H1 (cell line): ENCODE measurements at regions not wholly inside any gene's neighbourhood (a gene's known extent, or its start where the extent isn't known, plus 50 kb on each side); places are given as distances from the start of the nearest gene placed in this dataset.

Experiments used
- CHD2 ChIP-seq: IDR thresholded peaks from 2 replicates; pipeline ENCODE4 v1.6.1; 2012; ENCODE audit warnings: low read length, improper control_type of control experiment
- CHD7 ChIP-seq: fragments of 300-600 bp; sonication (generic); IDR thresholded peaks from 2 replicates; pipeline ENCODE4 v1.7.1; 2012; ENCODE audit warnings: low read length, moderate library complexity, mild to moderate bottlenecking, inconsistent platforms; ENCODE audit not compliant: insufficient replicate concordance
- NANOG ChIP-seq: IDR thresholded peaks from 2 replicates; pipeline ENCODE4 v1.6.1; 2011; ENCODE audit warnings: low read length, low read depth, mild to moderate bottlenecking, inconsistent platforms; ENCODE audit not compliant: insufficient read depth, poor library complexity, severe bottlenecking
- SRF ChIP-seq: IDR thresholded peaks from 2 replicates; pipeline ENCODE4 v1.6.1; 2011; ENCODE audit warnings: mild to moderate bottlenecking, low read depth, low read length, moderate library complexity
- TAF7 ChIP-seq: optimal IDR thresholded peaks from 2 replicates; pipeline ENCODE3; 2011; ENCODE audit warnings: low read depth, mild to moderate bottlenecking, inconsistent platforms, low read length, moderate library complexity, borderline replicate concordance
- ZNF274 ChIP-seq: IDR thresholded peaks from 2 replicates; pipeline ENCODE4 v1.7.0; 2012; ENCODE audit warnings: low read length, borderline replicate concordance; ENCODE audit errors: extremely low read depth
- TF ChIP-seq, protein P1 (sequence below): IDR thresholded peaks from 2 replicates; pipeline ENCODE4 v1.6.1; 2012; ENCODE audit warnings: low read length, inconsistent platforms
- TF ChIP-seq, protein P2 (sequence below): IDR thresholded peaks from 2 replicates; pipeline ENCODE4 v1.6.1; 2012; ENCODE audit warnings: inconsistent platforms

- TF ChIP-seq CHD7 (no peak), NANOG (no peak), TAF7 (no peak), CHD2 (no peak), SRF (no peak), ZNF274 (no peak)
- TF ChIP-seq, protein P1, sequence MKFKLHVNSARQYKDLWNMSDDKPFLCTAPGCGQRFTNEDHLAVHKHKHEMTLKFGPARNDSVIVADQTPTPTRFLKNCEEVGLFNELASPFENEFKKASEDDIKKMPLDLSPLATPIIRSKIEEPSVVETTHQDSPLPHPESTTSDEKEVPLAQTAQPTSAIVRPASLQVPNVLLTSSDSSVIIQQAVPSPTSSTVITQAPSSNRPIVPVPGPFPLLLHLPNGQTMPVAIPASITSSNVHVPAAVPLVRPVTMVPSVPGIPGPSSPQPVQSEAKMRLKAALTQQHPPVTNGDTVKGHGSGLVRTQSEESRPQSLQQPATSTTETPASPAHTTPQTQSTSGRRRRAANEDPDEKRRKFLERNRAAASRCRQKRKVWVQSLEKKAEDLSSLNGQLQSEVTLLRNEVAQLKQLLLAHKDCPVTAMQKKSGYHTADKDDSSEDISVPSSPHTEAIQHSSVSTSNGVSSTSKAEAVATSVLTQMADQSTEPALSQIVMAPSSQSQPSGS: no peak
- TF ChIP-seq, protein P2, sequence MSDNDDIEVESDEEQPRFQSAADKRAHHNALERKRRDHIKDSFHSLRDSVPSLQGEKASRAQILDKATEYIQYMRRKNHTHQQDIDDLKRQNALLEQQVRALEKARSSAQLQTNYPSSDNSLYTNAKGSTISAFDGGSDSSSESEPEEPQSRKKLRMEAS: no peak
These were observed 669.4 kb downstream of the CDH11 start (continued) for GRCh38 chr16:64452446-64452845.
